ENCODE measurements at regions not wholly inside any gene's neighbourhood (a gene's known extent, or its start where the extent isn't known, plus 50 kb on each side); places are given as distances from the start of the nearest gene placed in this dataset.

DNA sequence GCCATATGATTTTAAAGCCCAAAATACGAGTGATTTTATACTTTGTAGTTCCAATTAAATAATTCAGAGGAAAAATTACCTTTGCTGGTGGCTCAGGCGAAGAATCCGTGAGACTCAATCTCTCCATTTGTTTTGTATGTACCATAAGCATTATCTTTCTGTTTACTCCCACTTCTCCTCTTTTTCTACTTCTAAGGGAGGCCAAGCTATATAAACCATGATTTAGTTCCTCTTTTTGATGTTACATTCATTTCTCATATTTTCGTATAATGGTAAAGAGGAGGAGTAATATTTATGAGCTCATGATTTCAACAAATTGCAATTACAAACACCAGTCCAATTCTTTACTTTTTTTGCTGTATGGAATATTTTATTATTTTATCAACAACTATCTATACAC lies 50.6 kb upstream of the TES start:
- TF ChIP-seq, protein P1, sequence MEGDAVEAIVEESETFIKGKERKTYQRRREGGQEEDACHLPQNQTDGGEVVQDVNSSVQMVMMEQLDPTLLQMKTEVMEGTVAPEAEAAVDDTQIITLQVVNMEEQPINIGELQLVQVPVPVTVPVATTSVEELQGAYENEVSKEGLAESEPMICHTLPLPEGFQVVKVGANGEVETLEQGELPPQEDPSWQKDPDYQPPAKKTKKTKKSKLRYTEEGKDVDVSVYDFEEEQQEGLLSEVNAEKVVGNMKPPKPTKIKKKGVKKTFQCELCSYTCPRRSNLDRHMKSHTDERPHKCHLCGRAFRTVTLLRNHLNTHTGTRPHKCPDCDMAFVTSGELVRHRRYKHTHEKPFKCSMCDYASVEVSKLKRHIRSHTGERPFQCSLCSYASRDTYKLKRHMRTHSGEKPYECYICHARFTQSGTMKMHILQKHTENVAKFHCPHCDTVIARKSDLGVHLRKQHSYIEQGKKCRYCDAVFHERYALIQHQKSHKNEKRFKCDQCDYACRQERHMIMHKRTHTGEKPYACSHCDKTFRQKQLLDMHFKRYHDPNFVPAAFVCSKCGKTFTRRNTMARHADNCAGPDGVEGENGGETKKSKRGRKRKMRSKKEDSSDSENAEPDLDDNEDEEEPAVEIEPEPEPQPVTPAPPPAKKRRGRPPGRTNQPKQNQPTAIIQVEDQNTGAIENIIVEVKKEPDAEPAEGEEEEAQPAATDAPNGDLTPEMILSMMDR (conservative IDR thresholded peaks at IDR 0.05; ENCODE audit: low read depth, low read length): no peak
- no peak for DNase-seq (ENCODE audit: low read depth)
- H3K4me3 ChIP-seq (ENCODE audit: low read depth, low read length): no peak overlapping the region

Data from epithelial cell of proximal tubule (primary cell).